GM21526 (cell line): ENCODE measurements at regions not wholly inside any gene's neighbourhood (a gene's known extent, or its start where the extent isn't known, plus 50 kb on each side); places are given as distances from the start of the nearest gene placed in this dataset.
"Not testable (repeated sequence)": the region's sequence is repeated elsewhere in the genome, so short reads cannot be mapped to it uniquely, and the experiment has no call there.

Experiments
- ATAC-seq: cut with Tn5 transposase; IDR thresholded peaks from one replicate; pipeline ENCODE4 v1.9.1; 2021; ENCODE audit warnings: moderate library complexity; ENCODE audit not compliant: unreplicated experiment, low FRiP score

- no peak for ATAC-seq
Observed at GRCh38 chr4:159410076-159410777, 307.3 kb downstream of the RAPGEF2 start.

- ATAC-seq: no peak
Observed at GRCh38 chr4:159410891-159411290, 308.0 kb downstream of the RAPGEF2 start.

- ATAC-seq: no peak
Observed at GRCh38 chr4:159413306-159413943, 310.5 kb downstream of the RAPGEF2 start.

GRCh38 chr4:159414305-159414704 lies 311.4 kb downstream of the RAPGEF2 start:
- ATAC-seq: no peak

- ATAC-seq: no peak
Observed at GRCh38 chr4:159416073-159416472, 313.2 kb downstream of the RAPGEF2 start.

GRCh38 chr4:159416996-159417395 lies 314.1 kb downstream of the RAPGEF2 start:
- no peak for ATAC-seq

GRCh38 chr4:159420162-159421057 lies 317.5 kb downstream of the RAPGEF2 start:
- ATAC-seq: no peak

GRCh38 chr4:159421058-159421419 lies 318.2 kb downstream of the RAPGEF2 start:
- ATAC-seq: not testable (repeated sequence)

GRCh38 chr4:159422019-159422418 lies 319.1 kb downstream of the RAPGEF2 start:
- no peak for ATAC-seq

GRCh38 chr4:159422626-159423025 lies 319.7 kb downstream of the RAPGEF2 start:
- no peak for ATAC-seq

GRCh38 chr4:159425737-159426305 lies 322.9 kb downstream of the RAPGEF2 start:
- no peak for ATAC-seq

- ATAC-seq: no peak
Observed at GRCh38 chr4:159428293-159428692, 325.4 kb downstream of the RAPGEF2 start.

- ATAC-seq: no peak
Observed at GRCh38 chr4:159428975-159429692, 326.3 kb downstream of the RAPGEF2 start.

GRCh38 chr4:159429693-159430035 lies 326.8 kb downstream of the RAPGEF2 start:
- ATAC-seq: no peak

- ATAC-seq: no peak
Observed at GRCh38 chr4:159430896-159431295, 328.0 kb downstream of the RAPGEF2 start.

- no peak for ATAC-seq
Observed at GRCh38 chr4:159432436-159432835, 329.6 kb downstream of the RAPGEF2 start.

- ATAC-seq: no peak
Observed at GRCh38 chr4:159433337-159433736, 330.5 kb downstream of the RAPGEF2 start.

- no peak for ATAC-seq
Observed at GRCh38 chr4:159434114-159434870, 331.4 kb downstream of the RAPGEF2 start.

- ATAC-seq: no peak
Observed at GRCh38 chr4:159434871-159435241, 332.0 kb downstream of the RAPGEF2 start.

- ATAC-seq: no peak
Observed at GRCh38 chr4:159435561-159436023, 332.7 kb downstream of the RAPGEF2 start.
